Thoracic aorta (tissue), 2 donors: ENCODE measurements at regions not wholly inside any gene's neighbourhood (a gene's known extent, or its start where the extent isn't known, plus 50 kb on each side); places are given as distances from the start of the nearest gene placed in this dataset.

Source experiments
- ATAC-seq: fragments of 150-250 bp; one replicate; pipeline ENCODE4 v1.8.0; 2017; ENCODE audit warnings: low read depth; ENCODE audit not compliant: insufficient number of reproducible peaks, low FRiP score
- DNase-seq: peaks from one replicate; pipeline ENCODE4 v3.0.0-alpha.2; 2020; ENCODE audit warnings: low spot score
- H3K27ac ChIP-seq, 2 donors: fragments of 200-600 bp; sonication (generic); 1 replicate in 1 of 2; 2 replicates in 1 of 2; pipeline ENCODE4 v1.5.1; 2016; ENCODE audit warnings: mild to moderate bottlenecking in 2 of 2, moderate library complexity in 2 of 2
- H3K27me3 ChIP-seq: fragments of 200-600 bp; sonication (generic); replicated peaks from 2 replicates; pipeline ENCODE4 v1.6.0; 2016; ENCODE audit warnings: mild to moderate bottlenecking; ENCODE audit not compliant: insufficient read depth
- H3K36me3 ChIP-seq: fragments of 200-600 bp; sonication (generic); one replicate; pipeline ENCODE4 v1.5.1; 2016
- H3K4me1 ChIP-seq, 2 donors: fragments of 200-600 bp; sonication (generic); 1 replicate in 1 of 2; 2 replicates in 1 of 2; pipeline versions ENCODE4 v1.5.1 to v1.6.0; 2016; ENCODE audit warnings: low read depth in 2 of 2, mild to moderate bottlenecking in 1 of 2; ENCODE audit not compliant: control insufficient read depth in 1 of 2
- H3K4me3 ChIP-seq: fragments of 200-600 bp; sonication (generic); 2 replicates; pipeline ENCODE4 v1.5.1; 2016; ENCODE audit warnings: mild to moderate bottlenecking
- H3K9me3 ChIP-seq: fragments of 200-600 bp; sonication (generic); 2 replicates; pipeline ENCODE4 v1.5.1; 2016
- CTCF ChIP-seq: fragments of 200-600 bp; sonication (generic); IDR thresholded peaks from one replicate; pipeline ENCODE4 v1.5.1; 2019; ENCODE audit warnings: antibody characterized with exemption

GRCh38 chr12:23005387-23005786, 380.4 kb downstream of the ETNK1 start:
- no peaks in the 10 kb centered on the region for H3K9me3 ChIP-seq
- DNase-seq (no peak), ATAC-seq (no peak)
- no peak overlapping the region for H3K27ac ChIP-seq
- peaks cover 16 to 55% of the 10 kb centered on the region in 2 donors for H3K4me1 ChIP-seq
- H3K36me3 ChIP-seq = no peaks in the 10 kb centered on the region
- H3K4me3 ChIP-seq = no peak overlapping the region
- H3K27me3 ChIP-seq = no peaks in the 10 kb centered on the region
- no peak for TF ChIP-seq CTCF

- H3K9me3 ChIP-seq = no peaks in the 10 kb centered on the region
- H3K27ac ChIP-seq = no peak overlapping the region
- no peak for DNase-seq
- H3K4me3 ChIP-seq = no peak overlapping the region
- H3K27me3 ChIP-seq = no peaks in the 10 kb centered on the region
- no peak for ATAC-seq
- no peak for TF ChIP-seq CTCF
- H3K36me3 ChIP-seq = no peaks in the 10 kb centered on the region
- H3K4me1 ChIP-seq = peaks cover 16 to 55% of the 10 kb centered on the region in 2 donors
Observed at GRCh38 chr12:23006413-23006812, 381.4 kb downstream of the ETNK1 start.

- Histone ChIP-seq H3K4me3 (peak overlapping the region; percentile 6), H3K27me3 (no peaks in the 10 kb centered on the region), H3K4me1 (peaks cover 16 to 53% of the 10 kb centered on the region in 2 donors), H3K27ac (peak overlapping the region; percentile 52 to 54), H3K9me3 (no peaks in the 10 kb centered on the region), H3K36me3 (no peaks in the 10 kb centered on the region)
- TF ChIP-seq CTCF = no peak
- ATAC-seq (no peak), DNase-seq (no peak)
Observed at GRCh38 chr12:23008623-23009022, 383.7 kb downstream of the ETNK1 start.

- ATAC-seq (no peak), DNase-seq (no peak)
- Histone ChIP-seq H3K4me3 (no peak overlapping the region), H3K4me1 (no peaks in the 10 kb centered on the region), H3K36me3 (no peaks in the 10 kb centered on the region), H3K27me3 (no peaks in the 10 kb centered on the region), H3K27ac (no peak overlapping the region), H3K9me3 (no peaks in the 10 kb centered on the region)
- TF ChIP-seq CTCF = no peak
Observed at GRCh38 chr12:23014749-23015148, 389.8 kb downstream of the ETNK1 start.

GRCh38 chr12:23025372-23026016, 400.5 kb downstream of the ETNK1 start:
- no peak overlapping the region for H3K27ac ChIP-seq

More at GRCh38 chr12:23025372-23026016, 400.5 kb downstream of the ETNK1 start:
- no peak for TF ChIP-seq CTCF
- no peaks in the 10 kb centered on the region for H3K36me3 ChIP-seq
- H3K27me3 ChIP-seq = no peaks in the 10 kb centered on the region
- DNase-seq (no peak), ATAC-seq (no peak)
- no peaks in the 10 kb centered on the region for H3K4me1 ChIP-seq
- H3K4me3 ChIP-seq = no peak overlapping the region
- H3K9me3 ChIP-seq = no peaks in the 10 kb centered on the region
